ENCODE measurements at regions not wholly inside any gene's neighbourhood (a gene's known extent, or its start where the extent isn't known, plus 50 kb on each side); places are given as distances from the start of the nearest gene placed in this dataset.

DNA sequence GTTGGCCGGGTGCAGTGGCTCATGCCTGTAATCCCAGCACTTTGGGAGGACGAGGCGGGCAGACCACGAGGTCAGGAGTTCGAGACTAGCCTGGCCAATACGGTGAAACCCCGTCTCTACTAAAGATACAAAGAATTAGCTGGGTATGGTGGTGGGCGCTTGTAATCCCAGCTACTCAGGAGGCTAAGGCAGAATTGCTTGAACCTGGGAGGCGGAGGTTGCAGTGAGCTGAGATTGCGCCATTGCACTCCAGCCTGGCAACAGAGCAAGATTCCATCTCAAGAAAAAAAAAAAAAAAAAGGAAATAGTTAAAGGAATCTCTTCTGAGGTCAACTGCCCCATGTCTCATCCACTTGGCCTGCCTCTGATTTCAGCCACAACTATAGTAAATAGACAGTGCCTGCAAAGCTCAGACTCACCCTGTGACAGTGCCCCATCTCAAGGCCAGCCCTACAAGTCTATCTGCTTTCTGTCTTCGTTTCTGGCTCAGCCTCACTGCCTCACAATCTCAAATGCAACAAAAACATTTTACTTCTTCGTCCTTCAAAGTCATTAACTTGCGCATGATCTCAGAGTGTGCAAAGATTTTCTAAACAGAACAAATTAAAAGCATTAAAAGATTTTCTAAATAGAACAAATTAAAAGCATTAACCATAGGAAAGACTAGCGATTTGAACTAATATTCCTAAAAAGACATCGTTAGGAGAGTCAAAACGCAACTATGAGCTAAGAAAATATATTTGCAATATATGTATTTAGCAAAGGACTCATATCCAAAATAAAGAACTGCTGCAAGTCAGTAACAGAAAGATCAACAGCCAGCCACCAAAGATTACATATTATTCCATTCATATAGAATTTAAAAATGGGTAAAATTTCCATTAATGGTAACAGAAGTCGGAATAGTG is 65.0 kb upstream of the PRDX6 start:
- TF ChIP-seq, protein P1, sequence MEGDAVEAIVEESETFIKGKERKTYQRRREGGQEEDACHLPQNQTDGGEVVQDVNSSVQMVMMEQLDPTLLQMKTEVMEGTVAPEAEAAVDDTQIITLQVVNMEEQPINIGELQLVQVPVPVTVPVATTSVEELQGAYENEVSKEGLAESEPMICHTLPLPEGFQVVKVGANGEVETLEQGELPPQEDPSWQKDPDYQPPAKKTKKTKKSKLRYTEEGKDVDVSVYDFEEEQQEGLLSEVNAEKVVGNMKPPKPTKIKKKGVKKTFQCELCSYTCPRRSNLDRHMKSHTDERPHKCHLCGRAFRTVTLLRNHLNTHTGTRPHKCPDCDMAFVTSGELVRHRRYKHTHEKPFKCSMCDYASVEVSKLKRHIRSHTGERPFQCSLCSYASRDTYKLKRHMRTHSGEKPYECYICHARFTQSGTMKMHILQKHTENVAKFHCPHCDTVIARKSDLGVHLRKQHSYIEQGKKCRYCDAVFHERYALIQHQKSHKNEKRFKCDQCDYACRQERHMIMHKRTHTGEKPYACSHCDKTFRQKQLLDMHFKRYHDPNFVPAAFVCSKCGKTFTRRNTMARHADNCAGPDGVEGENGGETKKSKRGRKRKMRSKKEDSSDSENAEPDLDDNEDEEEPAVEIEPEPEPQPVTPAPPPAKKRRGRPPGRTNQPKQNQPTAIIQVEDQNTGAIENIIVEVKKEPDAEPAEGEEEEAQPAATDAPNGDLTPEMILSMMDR (conservative IDR thresholded peaks at IDR 0.05 in 1 of 2, IDR thresholded peaks at IDR 0.05 in 1 of 2; ENCODE audit: extremely low read depth in 1 of 2, insufficient read depth in 1 of 2, low read depth in 1 of 2, low read length in 2 of 2): no peak
- no peak for TF ChIP-seq EZH2 (IDR thresholded peaks at IDR 0.05; ENCODE audit: borderline replicate concordance, low read length)

Measured in mammary epithelial cell (primary cell).